Tibial nerve (tissue), 4 donors: ENCODE measurements at regions not wholly inside any gene's neighbourhood (a gene's known extent, or its start where the extent isn't known, plus 50 kb on each side); places are given as distances from the start of the nearest gene placed in this dataset.

Source experiments
- CTCF ChIP-seq, 5 experiments: fragments of 200-600 bp in 3 of 5; fragments of 450-650 bp in 2 of 5; sonication (generic) in 3 of 5; IDR thresholded peaks; one replicate each; pipeline ENCODE4 v1.5.1; 2016 to 2019; ENCODE audit warnings: antibody characterized with exemption in 5 of 5, mild to moderate bottlenecking in 3 of 5, moderate library complexity in 2 of 5
- EP300 ChIP-seq, 2 donors: sonication (generic); formaldehyde crosslinking; IDR thresholded peaks; one replicate each; pipeline ENCODE4 v1.6.1; 2017; ENCODE audit warnings: antibody characterized with exemption in 2 of 2, mild to moderate bottlenecking in 1 of 2
- POLR2A ChIP-seq, 2 donors: fragments of 450-650 bp; IDR thresholded peaks; one replicate each; pipeline ENCODE4 v1.6.1; 2017; ENCODE audit warnings: antibody characterized with exemption in 2 of 2, mild to moderate bottlenecking in 2 of 2, moderate library complexity in 2 of 2

- TF ChIP-seq CTCF (IDR thresholded peaks at IDR 0.05) (no peak), POLR2A (IDR thresholded peaks at IDR 0.05) (no peak), EP300 (IDR thresholded peaks at IDR 0.05) (no peak)
These were observed 55.3 kb upstream of the LGALSL start for GRCh38 chr2:64398516-64399129.
